ENCODE measurements at regions not wholly inside any gene's neighbourhood (a gene's known extent, or its start where the extent isn't known, plus 50 kb on each side); places are given as distances from the start of the nearest gene placed in this dataset.

- no peaks in the 10 kb centered on the region for H3K36me3 ChIP-seq (ENCODE audit: control insufficient read depth, insufficient read depth, low read length)
- no peaks in the 10 kb centered on the region for H3K27me3 ChIP-seq (ENCODE audit: control insufficient read depth, insufficient read depth, low read length, poor library complexity, severe bottlenecking)
- 80 to 90% methylated on average over 1 to 2 of the region's 2 CpGs for WGBS, 2 experiments (ENCODE audit: insufficient coverage in 1 of 2, insufficient read length in 1 of 2)
- no peak overlapping the region for H3K27ac ChIP-seq (ENCODE audit: low read depth, low read length)
- peak; percentile 17 for DNase-seq
- Mint-ChIP-seq H3K4me3 (no peak overlapping the region), H3K27me3 (ENCODE audit: insufficient read depth) (no peaks in the 10 kb centered on the region), H3K36me3 (ENCODE audit: low read depth) (no peaks in the 10 kb centered on the region), H3K27ac (no peak overlapping the region), H3K4me1 (no peaks in the 10 kb centered on the region), H3K9me3 (no peaks in the 10 kb centered on the region)
- no peak for TF ChIP-seq CTCF (conservative IDR thresholded peaks at IDR 0.05)
- H3K4me1 ChIP-seq (ENCODE audit: control insufficient read depth, insufficient read depth, low read length) = no peaks in the 10 kb centered on the region
- H3K4me3 ChIP-seq (ENCODE audit: low read length) = no peak overlapping the region
- no peaks in the 10 kb centered on the region for H3K9me3 ChIP-seq (ENCODE audit: control insufficient read depth, low read length)
- no peak overlapping the region for H3K9ac ChIP-seq (ENCODE audit: extremely low read depth, low read length, poor library complexity, severe bottlenecking)
Measured at GRCh38 chr3:41064526-41064925, 134.8 kb upstream of the CTNNB1 start.

GRCh38 chr3:41065340-41065739 is 134.0 kb upstream of the CTNNB1 start:
- Histone ChIP-seq H3K27me3 (ENCODE audit: control insufficient read depth, insufficient read depth, low read length, poor library complexity, severe bottlenecking) (no peaks in the 10 kb centered on the region), H3K4me3 (ENCODE audit: low read length) (no peak overlapping the region), H3K27ac (ENCODE audit: low read depth, low read length) (no peak overlapping the region), H3K9me3 (ENCODE audit: control insufficient read depth, low read length) (no peaks in the 10 kb centered on the region), H3K4me1 (ENCODE audit: control insufficient read depth, insufficient read depth, low read length) (no peaks in the 10 kb centered on the region), H3K9ac (ENCODE audit: extremely low read depth, low read length, poor library complexity, severe bottlenecking) (no peak overlapping the region), H3K36me3 (ENCODE audit: control insufficient read depth, insufficient read depth, low read length) (no peaks in the 10 kb centered on the region)
- no peak overlapping the region for H3K27ac Mint-ChIP-seq
- H3K4me1 Mint-ChIP-seq = no peaks in the 10 kb centered on the region
- H3K27me3 Mint-ChIP-seq (ENCODE audit: insufficient read depth) = no peaks in the 10 kb centered on the region
- H3K36me3 Mint-ChIP-seq (ENCODE audit: low read depth) = no peaks in the 10 kb centered on the region
- peak; percentile 59 for DNase-seq
- no peak for TF ChIP-seq CTCF (conservative IDR thresholded peaks at IDR 0.05)
- 87 to 94% methylated on average over 2 of the region's 2 CpGs for WGBS, 2 experiments (ENCODE audit: insufficient coverage in 1 of 2, insufficient read length in 1 of 2)
- no peak overlapping the region for H3K4me3 Mint-ChIP-seq
- H3K9me3 Mint-ChIP-seq = no peaks in the 10 kb centered on the region

- no peak overlapping the region for H3K4me3 Mint-ChIP-seq
- H3K27ac Mint-ChIP-seq = no peak overlapping the region
- Histone ChIP-seq H3K4me3 (ENCODE audit: low read length) (no peak overlapping the region), H3K9me3 (ENCODE audit: control insufficient read depth, low read length) (no peaks in the 10 kb centered on the region), H3K4me1 (ENCODE audit: control insufficient read depth, insufficient read depth, low read length) (peaks cover 4% of the 10 kb centered on the region), H3K9ac (ENCODE audit: extremely low read depth, low read length, poor library complexity, severe bottlenecking) (no peak overlapping the region), H3K36me3 (ENCODE audit: control insufficient read depth, insufficient read depth, low read length) (no peaks in the 10 kb centered on the region), H3K27ac (ENCODE audit: low read depth, low read length) (no peak overlapping the region), H3K27me3 (ENCODE audit: control insufficient read depth, insufficient read depth, low read length, poor library complexity, severe bottlenecking) (no peaks in the 10 kb centered on the region)
- H3K4me1 Mint-ChIP-seq = peaks cover 13% of the 10 kb centered on the region
- H3K9me3 Mint-ChIP-seq = peaks cover 4% of the 10 kb centered on the region
- no peak for TF ChIP-seq CTCF (conservative IDR thresholded peaks at IDR 0.05)
- 91 to 94% methylated on average over 3 to 5 of the region's 5 CpGs for WGBS, 2 experiments (ENCODE audit: insufficient coverage in 1 of 2, insufficient read length in 1 of 2)
- H3K36me3 Mint-ChIP-seq (ENCODE audit: low read depth) = no peaks in the 10 kb centered on the region
- no peaks in the 10 kb centered on the region for H3K27me3 Mint-ChIP-seq (ENCODE audit: insufficient read depth)
- DNase-seq = peak; percentile 24
Measured at GRCh38 chr3:41073190-41073589, 126.1 kb upstream of the CTNNB1 start.

All from endodermal cell (in vitro differentiated cells).